GM23338 (cell line): ENCODE measurements at regions not wholly inside any gene's neighbourhood (a gene's known extent, or its start where the extent isn't known, plus 50 kb on each side); places are given as distances from the start of the nearest gene placed in this dataset.

Source experiments
- ATAC-seq: fragments of 200-7000 bp; cut with Tn5 transposase; 3 replicates; pipeline ENCODE4 v1.9.1; 2020
- DNase-seq: peaks from one replicate; pipeline ENCODE4 v3.0.0-alpha.2; 2015; ENCODE audit warnings: low spot score
- H2AFZ ChIP-seq: fragments of 200-600 bp; sonication (generic); 2 replicates; pipeline ENCODE4 v1.8.0; 2016; ENCODE audit warnings: antibody characterized with exemption, mild to moderate bottlenecking, moderate library complexity
- H3F3A ChIP-seq: fragments of 200-600 bp; sonication (generic); replicated peaks from 2 replicates; pipeline ENCODE4 v1.8.0; 2017; ENCODE audit warnings: antibody characterized with exemption, mixed run types, low read depth
- H3K27ac ChIP-seq: fragments of 200-600 bp; sonication (generic); 2 replicates; pipeline ENCODE4 v1.6.1; 2016; ENCODE audit warnings: low read depth
- H3K27me3 ChIP-seq: fragments of 200-600 bp; sonication (generic); 2 replicates; pipeline ENCODE4 v1.8.0; 2016; ENCODE audit warnings: mild to moderate bottlenecking, mixed run types, moderate library complexity; ENCODE audit not compliant: insufficient read depth
- H3K36me3 ChIP-seq: fragments of 200-600 bp; sonication (generic); 2 replicates; pipeline ENCODE4 v1.8.0; 2016; ENCODE audit warnings: mild to moderate bottlenecking; ENCODE audit not compliant: insufficient read depth
- H3K4me1 ChIP-seq: fragments of 200-600 bp; sonication (generic); 2 replicates; pipeline ENCODE4 v1.8.0; 2016; ENCODE audit warnings: mild to moderate bottlenecking, moderate library complexity; ENCODE audit not compliant: insufficient read depth
- H3K4me2 ChIP-seq: fragments of 200-600 bp; sonication (generic); 2 replicates; pipeline ENCODE4 v1.7.1; 2017; ENCODE audit warnings: mixed run types
- H3K4me3 ChIP-seq: fragments of 200-600 bp; sonication (generic); 2 replicates; pipeline ENCODE4 v1.6.1; 2016; ENCODE audit warnings: mixed run types
- H3K79me2 ChIP-seq: fragments of 200-600 bp; sonication (generic); replicated peaks from 2 replicates; pipeline ENCODE4 v1.8.0; 2017; ENCODE audit warnings: mild to moderate bottlenecking; ENCODE audit not compliant: insufficient read depth
- H3K9me2 ChIP-seq: fragments of 200-600 bp; sonication (generic); 2 replicates; pipeline ENCODE4 v1.8.0; 2017; ENCODE audit not compliant: insufficient read depth
- H4K20me1 ChIP-seq: fragments of 200-600 bp; sonication (generic); replicated peaks from 2 replicates; pipeline ENCODE4 v1.8.0; 2017; ENCODE audit warnings: mild to moderate bottlenecking; ENCODE audit not compliant: insufficient read depth
- H3K27ac Mint-ChIP-seq: 2 replicates; pipeline ENCODE4 v1.8.0; 2020; ENCODE audit warnings: inconsistent platforms, mild to moderate bottlenecking, moderate library complexity, mixed read lengths
- H3K27me3 Mint-ChIP-seq: 3 replicates; pipeline ENCODE4 v1.8.0; 2022; ENCODE audit warnings: low read depth, mild to moderate bottlenecking, moderate library complexity, mixed read lengths, inconsistent platforms; ENCODE audit not compliant: insufficient read depth, poor library complexity
- H3K36me3 Mint-ChIP-seq: 3 replicates; pipeline ENCODE4 v1.8.0; 2021; ENCODE audit warnings: low read depth, mild to moderate bottlenecking, inconsistent platforms, moderate library complexity, mixed read lengths
- H3K4me1 Mint-ChIP-seq: 3 replicates; pipeline ENCODE4 v1.8.0; 2020; ENCODE audit warnings: mild to moderate bottlenecking, inconsistent platforms, mixed read lengths
- H3K4me3 Mint-ChIP-seq: 3 replicates; pipeline ENCODE4 v1.8.0; 2021; ENCODE audit warnings: moderate library complexity, mild to moderate bottlenecking, inconsistent platforms, mixed read lengths
- H3K9me3 Mint-ChIP-seq: 3 replicates; pipeline ENCODE4 v1.8.0; 2020; ENCODE audit warnings: moderate library complexity, mild to moderate bottlenecking, inconsistent platforms, mixed read lengths
- EZH2 ChIP-seq: fragments of 200-600 bp; sonication (generic); IDR thresholded peaks from one replicate; pipeline ENCODE4 v1.8.0; 2017; ENCODE audit warnings: antibody characterized with exemption, mild to moderate bottlenecking, low read depth; ENCODE audit not compliant: unreplicated experiment
- EZH2phosphoT487 ChIP-seq: fragments of 200-600 bp; sonication (generic); IDR thresholded peaks from one replicate; pipeline ENCODE4 v1.8.1; 2018; ENCODE audit warnings: antibody characterized with exemption; ENCODE audit not compliant: unreplicated experiment
- NANOG ChIP-seq: IDR thresholded peaks from 2 replicates; pipeline ENCODE4 v1.6.1; 2016; ENCODE audit warnings: antibody characterized with exemption, borderline replicate concordance
- POLR2AphosphoS5 ChIP-seq: IDR thresholded peaks from 2 replicates; pipeline ENCODE4 v1.6.1; 2016; ENCODE audit warnings: antibody characterized with exemption, low read depth
- STAT1 ChIP-seq: IDR thresholded peaks from one replicate; pipeline ENCODE4 v1.6.1; 2016; ENCODE audit warnings: antibody characterized with exemption; ENCODE audit not compliant: unreplicated experiment
- ZNF114 ChIP-seq: fragments of 250-450 bp; sonication (Bioruptor Pico); IDR thresholded peaks from 2 replicates; pipeline ENCODE4 v1.5.0; 2020; ENCODE audit warnings: mild to moderate bottlenecking, moderate library complexity
- ZNF331 ChIP-seq: fragments of 250-450 bp; sonication (Bioruptor Pico); IDR thresholded peaks from 2 replicates; pipeline ENCODE4 v1.5.0; 2020; ENCODE audit warnings: low read depth, mild to moderate bottlenecking, moderate library complexity
- TF ChIP-seq, protein P1 (sequence below): IDR thresholded peaks from one replicate; pipeline ENCODE4 v1.6.1; 2018; ENCODE audit warnings: antibody characterized with exemption; ENCODE audit not compliant: unreplicated experiment
- TF ChIP-seq, protein P2 (sequence below), 2 experiments: fragments of 200-600 bp in 1 of 2; sonication (generic) in 1 of 2; conservative IDR thresholded peaks; 2 replicates each; pipeline versions ENCODE4 v1.5.1 to v1.6.1; 2016 to 2017; ENCODE audit warnings: antibody characterized with exemption in 2 of 2, low read depth in 2 of 2, mild to moderate bottlenecking in 2 of 2, moderate library complexity in 1 of 2
- TF ChIP-seq, protein P3 (sequence below): fragments of 250-450 bp; sonication (Bioruptor Pico); IDR thresholded peaks from 2 replicates; pipeline ENCODE4 v1.5.0; 2020; ENCODE audit warnings: mild to moderate bottlenecking, moderate library complexity

DNA sequence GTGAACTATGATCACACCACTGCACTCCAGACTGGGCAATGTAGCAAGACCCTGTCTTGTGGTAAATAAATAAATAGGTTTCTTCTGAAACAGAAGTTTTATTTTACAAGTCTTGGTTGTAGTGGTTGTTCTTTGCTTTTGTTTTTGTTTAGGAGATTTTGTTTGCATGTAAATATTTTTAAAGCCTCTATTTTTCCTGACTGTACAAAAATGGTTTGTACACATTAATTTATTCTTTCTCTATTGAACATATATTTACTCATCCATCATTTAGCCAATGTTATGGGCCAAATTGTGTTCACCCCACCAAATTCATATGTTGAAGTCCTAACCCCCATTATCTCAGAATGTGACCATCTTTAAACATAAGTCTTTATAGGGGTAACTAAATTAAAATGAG, 580.1 kb downstream of the EPHA4 start (continued):
- TF ChIP-seq, protein P1, sequence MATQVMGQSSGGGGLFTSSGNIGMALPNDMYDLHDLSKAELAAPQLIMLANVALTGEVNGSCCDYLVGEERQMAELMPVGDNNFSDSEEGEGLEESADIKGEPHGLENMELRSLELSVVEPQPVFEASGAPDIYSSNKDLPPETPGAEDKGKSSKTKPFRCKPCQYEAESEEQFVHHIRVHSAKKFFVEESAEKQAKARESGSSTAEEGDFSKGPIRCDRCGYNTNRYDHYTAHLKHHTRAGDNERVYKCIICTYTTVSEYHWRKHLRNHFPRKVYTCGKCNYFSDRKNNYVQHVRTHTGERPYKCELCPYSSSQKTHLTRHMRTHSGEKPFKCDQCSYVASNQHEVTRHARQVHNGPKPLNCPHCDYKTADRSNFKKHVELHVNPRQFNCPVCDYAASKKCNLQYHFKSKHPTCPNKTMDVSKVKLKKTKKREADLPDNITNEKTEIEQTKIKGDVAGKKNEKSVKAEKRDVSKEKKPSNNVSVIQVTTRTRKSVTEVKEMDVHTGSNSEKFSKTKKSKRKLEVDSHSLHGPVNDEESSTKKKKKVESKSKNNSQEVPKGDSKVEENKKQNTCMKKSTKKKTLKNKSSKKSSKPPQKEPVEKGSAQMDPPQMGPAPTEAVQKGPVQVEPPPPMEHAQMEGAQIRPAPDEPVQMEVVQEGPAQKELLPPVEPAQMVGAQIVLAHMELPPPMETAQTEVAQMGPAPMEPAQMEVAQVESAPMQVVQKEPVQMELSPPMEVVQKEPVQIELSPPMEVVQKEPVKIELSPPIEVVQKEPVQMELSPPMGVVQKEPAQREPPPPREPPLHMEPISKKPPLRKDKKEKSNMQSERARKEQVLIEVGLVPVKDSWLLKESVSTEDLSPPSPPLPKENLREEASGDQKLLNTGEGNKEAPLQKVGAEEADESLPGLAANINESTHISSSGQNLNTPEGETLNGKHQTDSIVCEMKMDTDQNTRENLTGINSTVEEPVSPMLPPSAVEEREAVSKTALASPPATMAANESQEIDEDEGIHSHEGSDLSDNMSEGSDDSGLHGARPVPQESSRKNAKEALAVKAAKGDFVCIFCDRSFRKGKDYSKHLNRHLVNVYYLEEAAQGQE = no peak
- TF ChIP-seq NANOG (no peak), ZNF114 (CRISPR knock-in tag) (no peak), STAT1 (no peak), POLR2AphosphoS5 (no peak)

DNA sequence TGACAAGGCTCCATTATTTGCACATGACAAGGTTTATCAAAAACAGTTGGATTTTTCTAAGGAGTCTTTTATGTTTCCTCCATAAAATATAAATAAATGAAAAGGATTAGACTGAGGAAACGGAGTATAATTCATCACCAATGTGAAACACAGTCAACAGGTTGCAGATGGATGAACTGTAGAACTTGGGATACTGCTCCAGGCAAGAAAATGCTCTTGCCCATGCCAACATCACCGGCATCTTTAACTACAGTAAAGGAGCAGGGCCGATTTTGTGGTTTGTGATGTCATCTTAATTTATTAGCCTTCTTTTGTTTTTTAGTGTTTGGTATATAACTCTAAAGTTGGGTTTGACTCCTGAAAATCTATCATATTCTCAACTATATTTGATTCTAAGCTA, 577.3 kb downstream of the EPHA4 start:
- Histone ChIP-seq H3K4me2 (no peak overlapping the region), H3K36me3 (no peaks in the 10 kb centered on the region), H3K27me3 (no peaks in the 10 kb centered on the region), H3F3A (no peaks in the 10 kb centered on the region), H3K4me1 (no peaks in the 10 kb centered on the region), H2AFZ (no peak overlapping the region), H3K27ac (no peak overlapping the region), H3K79me2 (no peaks in the 10 kb centered on the region), H4K20me1 (no peaks in the 10 kb centered on the region), H3K9me2 (no peaks in the 10 kb centered on the region; the same call in 1 of the 2 replicates), H3K4me3 (no peak overlapping the region)
- Mint-ChIP-seq H3K36me3 (no peaks in the 10 kb centered on the region), H3K9me3 (no peaks in the 10 kb centered on the region), H3K27me3 (peaks cover 3% of the 10 kb centered on the region), H3K27ac (no peak overlapping the region), H3K4me3 (no peak overlapping the region), H3K4me1 (no peaks in the 10 kb centered on the region)
- no peak for TF ChIP-seq EZH2phosphoT487
- TF ChIP-seq POLR2AphosphoS5 = no peak
- TF ChIP-seq ZNF331 (CRISPR knock-in tag) = no peak
- no peak for TF ChIP-seq EZH2
- no peak for TF ChIP-seq ZNF114 (CRISPR knock-in tag)
- TF ChIP-seq STAT1 = no peak
- TF ChIP-seq, protein P2, sequence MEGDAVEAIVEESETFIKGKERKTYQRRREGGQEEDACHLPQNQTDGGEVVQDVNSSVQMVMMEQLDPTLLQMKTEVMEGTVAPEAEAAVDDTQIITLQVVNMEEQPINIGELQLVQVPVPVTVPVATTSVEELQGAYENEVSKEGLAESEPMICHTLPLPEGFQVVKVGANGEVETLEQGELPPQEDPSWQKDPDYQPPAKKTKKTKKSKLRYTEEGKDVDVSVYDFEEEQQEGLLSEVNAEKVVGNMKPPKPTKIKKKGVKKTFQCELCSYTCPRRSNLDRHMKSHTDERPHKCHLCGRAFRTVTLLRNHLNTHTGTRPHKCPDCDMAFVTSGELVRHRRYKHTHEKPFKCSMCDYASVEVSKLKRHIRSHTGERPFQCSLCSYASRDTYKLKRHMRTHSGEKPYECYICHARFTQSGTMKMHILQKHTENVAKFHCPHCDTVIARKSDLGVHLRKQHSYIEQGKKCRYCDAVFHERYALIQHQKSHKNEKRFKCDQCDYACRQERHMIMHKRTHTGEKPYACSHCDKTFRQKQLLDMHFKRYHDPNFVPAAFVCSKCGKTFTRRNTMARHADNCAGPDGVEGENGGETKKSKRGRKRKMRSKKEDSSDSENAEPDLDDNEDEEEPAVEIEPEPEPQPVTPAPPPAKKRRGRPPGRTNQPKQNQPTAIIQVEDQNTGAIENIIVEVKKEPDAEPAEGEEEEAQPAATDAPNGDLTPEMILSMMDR (conservative IDR thresholded peaks at IDR 0.05; ENCODE audit: low read depth in 2 of 2) = no peak
- TF ChIP-seq, protein P1 = no peak
- TF ChIP-seq, protein P3, sequence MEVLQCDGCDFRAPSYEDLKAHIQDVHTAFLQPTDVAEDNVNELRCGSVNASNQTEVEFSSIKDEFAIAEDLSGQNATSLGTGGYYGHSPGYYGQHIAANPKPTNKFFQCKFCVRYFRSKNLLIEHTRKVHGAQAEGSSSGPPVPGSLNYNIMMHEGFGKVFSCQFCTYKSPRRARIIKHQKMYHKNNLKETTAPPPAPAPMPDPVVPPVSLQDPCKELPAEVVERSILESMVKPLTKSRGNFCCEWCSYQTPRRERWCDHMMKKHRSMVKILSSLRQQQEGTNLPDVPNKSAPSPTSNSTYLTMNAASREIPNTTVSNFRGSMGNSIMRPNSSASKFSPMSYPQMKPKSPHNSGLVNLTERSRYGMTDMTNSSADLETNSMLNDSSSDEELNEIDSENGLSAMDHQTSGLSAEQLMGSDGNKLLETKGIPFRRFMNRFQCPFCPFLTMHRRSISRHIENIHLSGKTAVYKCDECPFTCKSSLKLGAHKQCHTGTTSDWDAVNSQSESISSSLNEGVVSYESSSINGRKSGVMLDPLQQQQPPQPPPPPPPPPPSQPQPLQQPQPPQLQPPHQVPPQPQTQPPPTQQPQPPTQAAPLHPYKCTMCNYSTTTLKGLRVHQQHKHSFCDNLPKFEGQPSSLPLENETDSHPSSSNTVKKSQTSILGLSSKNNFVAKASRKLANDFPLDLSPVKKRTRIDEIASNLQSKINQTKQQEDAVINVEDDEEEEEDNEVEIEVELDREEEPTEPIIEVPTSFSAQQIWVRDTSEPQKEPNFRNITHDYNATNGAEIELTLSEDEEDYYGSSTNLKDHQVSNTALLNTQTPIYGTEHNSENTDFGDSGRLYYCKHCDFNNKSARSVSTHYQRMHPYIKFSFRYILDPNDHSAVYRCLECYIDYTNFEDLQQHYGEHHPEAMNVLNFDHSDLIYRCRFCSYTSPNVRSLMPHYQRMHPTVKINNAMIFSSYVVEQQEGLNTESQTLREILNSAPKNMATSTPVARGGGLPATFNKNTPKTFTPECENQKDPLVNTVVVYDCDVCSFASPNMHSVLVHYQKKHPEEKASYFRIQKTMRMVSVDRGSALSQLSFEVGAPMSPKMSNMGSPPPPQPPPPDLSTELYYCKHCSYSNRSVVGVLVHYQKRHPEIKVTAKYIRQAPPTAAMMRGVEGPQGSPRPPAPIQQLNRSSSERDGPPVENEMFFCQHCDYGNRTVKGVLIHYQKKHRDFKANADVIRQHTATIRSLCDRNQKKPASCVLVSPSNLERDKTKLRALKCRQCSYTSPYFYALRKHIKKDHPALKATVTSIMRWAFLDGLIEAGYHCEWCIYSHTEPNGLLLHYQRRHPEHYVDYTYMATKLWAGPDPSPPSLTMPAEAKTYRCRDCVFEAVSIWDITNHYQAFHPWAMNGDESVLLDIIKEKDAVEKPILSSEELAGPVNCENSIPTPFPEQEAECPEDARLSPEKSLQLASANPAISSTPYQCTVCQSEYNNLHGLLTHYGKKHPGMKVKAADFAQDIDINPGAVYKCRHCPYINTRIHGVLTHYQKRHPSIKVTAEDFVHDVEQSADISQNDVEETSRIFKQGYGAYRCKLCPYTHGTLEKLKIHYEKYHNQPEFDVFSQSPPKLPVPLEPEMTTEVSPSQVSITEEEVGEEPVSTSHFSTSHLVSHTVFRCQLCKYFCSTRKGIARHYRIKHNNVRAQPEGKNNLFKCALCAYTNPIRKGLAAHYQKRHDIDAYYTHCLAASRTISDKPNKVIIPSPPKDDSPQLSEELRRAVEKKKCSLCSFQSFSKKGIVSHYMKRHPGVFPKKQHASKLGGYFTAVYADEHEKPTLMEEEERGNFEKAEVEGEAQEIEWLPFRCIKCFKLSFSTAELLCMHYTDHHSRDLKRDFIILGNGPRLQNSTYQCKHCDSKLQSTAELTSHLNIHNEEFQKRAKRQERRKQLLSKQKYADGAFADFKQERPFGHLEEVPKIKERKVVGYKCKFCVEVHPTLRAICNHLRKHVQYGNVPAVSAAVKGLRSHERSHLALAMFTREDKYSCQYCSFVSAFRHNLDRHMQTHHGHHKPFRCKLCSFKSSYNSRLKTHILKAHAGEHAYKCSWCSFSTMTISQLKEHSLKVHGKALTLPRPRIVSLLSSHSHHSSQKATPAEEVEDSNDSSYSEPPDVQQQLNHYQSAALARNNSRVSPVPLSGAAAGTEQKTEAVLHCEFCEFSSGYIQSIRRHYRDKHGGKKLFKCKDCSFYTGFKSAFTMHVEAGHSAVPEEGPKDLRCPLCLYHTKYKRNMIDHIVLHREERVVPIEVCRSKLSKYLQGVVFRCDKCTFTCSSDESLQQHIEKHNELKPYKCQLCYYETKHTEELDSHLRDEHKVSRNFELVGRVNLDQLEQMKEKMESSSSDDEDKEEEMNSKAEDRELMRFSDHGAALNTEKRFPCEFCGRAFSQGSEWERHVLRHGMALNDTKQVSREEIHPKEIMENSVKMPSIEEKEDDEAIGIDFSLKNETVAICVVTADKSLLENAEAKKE = no peak
- no peak for DNase-seq
- no peak for ATAC-seq
